K562 (cell line): ENCODE measurements at regions not wholly inside any gene's neighbourhood (a gene's known extent, or its start where the extent isn't known, plus 50 kb on each side); places are given as distances from the start of the nearest gene placed in this dataset.

Experiments used
- ATAC-seq: fragments of 200-7000 bp; cut with Tn5 transposase; 3 replicates; pipeline ENCODE4 v1.9.1; 2020; ENCODE audit warnings: moderate library complexity
- BruUV-seq: library from RNA; stranded (reverse); fragments of 400-500 nt; replicated peaks from 2 replicates; lab custom pipeline; 2021; lab: Mats Ljungman, UMichigan
- CTCF ChIA-PET: fragments of 300-600 bp; formaldehyde crosslinking; extraction: SDS; loops from one replicate; lab custom pipeline; 2021; ENCODE audit warnings: low intra/inter-chr PET ratio; lab: Yijun Ruan, JAX
- POLR2A ChIA-PET: fragments of 300-600, 350-650 bp; sonication (Branson Sonifier 250); formaldehyde crosslinking; extraction: SDS; loops from one replicate; lab custom pipeline; 2021; ENCODE audit warnings: antibody characterized with exemption, inconsistent platforms; lab: Yijun Ruan, JAX
- DNase-seq, 4 experiments: peaks; one replicate each; pipeline versions ENCODE4 v3.0.0 to v3.0.0-alpha.2; 2011 to 2018; ENCODE audit warnings: low spot score in 3 of 4, mixed read lengths in 3 of 4; ENCODE audit errors: extremely low read depth in 1 of 4
- FAIRE-seq: peaks from 2 replicates; lab custom pipeline; 2011; peaks lifted over from hg19 to GRCh38; lab: Jason Lieb, UNC
- H2AFZ ChIP-seq: 2 replicates; pipeline ENCODE4 v1.6.0; 2011; ENCODE audit warnings: low read depth, low read length, control low read depth, inconsistent platforms
- H3K27ac ChIP-seq: fragments of 200-600 bp; 3 replicates; pipeline ENCODE4 v1.8.0; 2011; ENCODE audit warnings: low read depth, mild to moderate bottlenecking, control low read depth, inconsistent platforms, low read length, moderate library complexity, mixed read lengths; ENCODE audit errors: extremely low read depth
- H3K27me3 ChIP-seq, 2 experiments: fragments of 300-600 bp in 1 of 2; 2 replicates in 1 of 2; 3 replicates in 1 of 2; pipeline versions ENCODE4 v1.6.0 to v1.8.0; 2011; ENCODE audit warnings: inconsistent platforms in 2 of 2, low read length in 2 of 2, mild to moderate bottlenecking in 1 of 2, mixed read lengths in 1 of 2, moderate library complexity in 1 of 2; ENCODE audit not compliant: control insufficient read depth in 2 of 2, insufficient read depth in 2 of 2
- H3K36me3 ChIP-seq: fragments of 300-600 bp; 3 replicates; pipeline ENCODE4 v1.8.0; 2011; ENCODE audit warnings: mild to moderate bottlenecking, low read length, inconsistent platforms; ENCODE audit not compliant: control insufficient read depth, insufficient read depth
- H3K4me1 ChIP-seq, 2 experiments: fragments of 200-600 bp in 1 of 2; replicated peaks in 1 of 2; 2 replicates in 1 of 2; 3 replicates in 1 of 2; pipeline versions ENCODE4 v1.5.1 to v1.8.0; 2011; ENCODE audit warnings: inconsistent platforms in 2 of 2, low read length in 2 of 2, mild to moderate bottlenecking in 1 of 2, mixed read lengths in 1 of 2, moderate library complexity in 1 of 2; ENCODE audit not compliant: control insufficient read depth in 2 of 2, insufficient read depth in 2 of 2
- H3K4me2 ChIP-seq: 2 replicates; pipeline ENCODE4 v1.6.1; 2011; ENCODE audit warnings: low read length, control low read depth, inconsistent platforms, mixed read lengths; ENCODE audit not compliant: insufficient read depth
- H3K4me3 ChIP-seq: fragments of 200-600 bp; sonication (generic), shearing (Covaris generic); 2 replicates; pipeline ENCODE4 v1.5.1; 2016; ENCODE audit warnings: control low read depth, inconsistent platforms
- H3K79me2 ChIP-seq: fragments of 200-600 bp; 3 replicates; pipeline ENCODE4 v1.8.0; 2011; ENCODE audit warnings: low read length, inconsistent platforms; ENCODE audit not compliant: control insufficient read depth, insufficient read depth
- H3K9ac ChIP-seq, 2 experiments: 2 replicates each; pipeline versions ENCODE4 v1.6.0 to v1.6.1; 2011; ENCODE audit warnings: low read depth in 2 of 2, low read length in 2 of 2, control low read depth in 1 of 2, inconsistent platforms in 1 of 2, mild to moderate bottlenecking in 1 of 2, mixed read lengths in 1 of 2; ENCODE audit not compliant: insufficient read depth in 1 of 2
- H3K9me1 ChIP-seq: one replicate; pipeline ENCODE4 v1.6.0; 2011; ENCODE audit warnings: inconsistent platforms, mild to moderate bottlenecking, low read length, moderate library complexity; ENCODE audit not compliant: control insufficient read depth, insufficient read depth
- H3K9me3 ChIP-seq: replicated peaks from 2 replicates; pipeline ENCODE4 v1.5.1; 2011; ENCODE audit warnings: low read depth, low read length, inconsistent platforms; ENCODE audit not compliant: control insufficient read depth, insufficient read depth
- H4K20me1 ChIP-seq: replicated peaks from 2 replicates; pipeline ENCODE4 v1.6.1; 2011; ENCODE audit warnings: low read length, inconsistent platforms, mixed read lengths; ENCODE audit not compliant: control insufficient read depth, insufficient read depth
- WGBS: fragments of 100-300 bp; shearing (Covaris generic); methylation state at CpG from one replicate; pipeline ENCODE4 v1.1.6; 2016; ENCODE audit warnings: low coverage, mixed read lengths; ENCODE audit not compliant: insufficient coverage; ENCODE audit errors: missing lambda C conversion rate; 5-methylcytosine and 5-hydroxymethylcytosine counted together
- in situ Hi-C: fragments of 300-500 bp; cut with MboI; formaldehyde crosslinking; loops from 4 replicates; pipeline ENCODE4 v1.15.0; 2018; ENCODE audit warnings: inconsistent platforms, mixed read lengths
- intact Hi-C: fragments of 100-400 bp; cut with micrococcal nuclease; formaldehyde crosslinking; loops from 2 replicates; pipeline ENCODE4 v1.14.2; 2022
- TF ChIP-seq, protein P1 (sequence below), 3 experiments: fragments of 200-800 bp in 1 of 3; fragments of 250-450 bp in 1 of 3; fragments of 450-650 bp in 1 of 3; sonication (Bioruptor Pico) in 1 of 3; sonication (Bioruptor generic) in 1 of 3; formaldehyde crosslinking in 1 of 3; IDR thresholded peaks; 2 replicates each; pipeline versions ENCODE4 v1.6.1 to v1.8.0; 2016 to 2022; ENCODE audit warnings: mild to moderate bottlenecking in 2 of 3, missing genetic modification characterization in 2 of 3, missing compliant biosample characterization in 1 of 3, moderate library complexity in 1 of 3
- TF ChIP-seq, protein P2 (sequence below): fragments of 200-800 bp; sonication (Bioruptor generic); IDR thresholded peaks from 2 replicates; pipeline ENCODE4 v1.6.1; 2016; ENCODE audit warnings: missing genetic modification characterization, missing compliant biosample characterization

DNA sequence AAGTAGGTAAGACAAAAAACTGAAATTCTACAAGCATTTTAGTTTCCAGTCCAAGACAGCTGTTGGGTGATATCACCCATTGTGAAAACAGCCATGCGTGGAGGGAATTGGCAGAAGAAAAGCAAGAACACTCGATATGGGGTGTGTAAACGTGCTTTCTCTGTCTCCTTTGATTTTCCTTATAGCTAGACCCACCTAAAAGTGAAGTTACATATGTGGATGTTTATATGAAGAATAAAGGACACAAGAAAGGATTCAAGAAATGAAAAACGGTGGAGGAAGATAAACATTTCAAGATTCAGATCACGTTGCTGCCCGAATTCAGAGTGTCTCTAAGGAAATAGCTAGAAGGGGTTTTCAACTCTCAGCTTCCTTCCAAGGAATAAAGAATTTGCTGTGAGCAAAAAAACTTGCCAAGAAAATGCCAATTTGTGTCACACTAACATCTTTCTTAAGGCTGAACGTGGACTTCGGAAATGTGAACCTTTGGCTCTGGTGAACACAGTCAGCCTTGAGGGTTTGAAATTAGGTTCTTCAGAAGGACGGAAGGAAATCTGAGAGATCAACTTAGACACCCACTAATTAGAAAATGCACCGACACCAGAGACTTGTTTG, 269.0 kb upstream of the ADAMTS9 start:
- WGBS = 34% methylated on average over 10 of the region's 10 CpGs
- TF ChIP-seq, protein P1, sequence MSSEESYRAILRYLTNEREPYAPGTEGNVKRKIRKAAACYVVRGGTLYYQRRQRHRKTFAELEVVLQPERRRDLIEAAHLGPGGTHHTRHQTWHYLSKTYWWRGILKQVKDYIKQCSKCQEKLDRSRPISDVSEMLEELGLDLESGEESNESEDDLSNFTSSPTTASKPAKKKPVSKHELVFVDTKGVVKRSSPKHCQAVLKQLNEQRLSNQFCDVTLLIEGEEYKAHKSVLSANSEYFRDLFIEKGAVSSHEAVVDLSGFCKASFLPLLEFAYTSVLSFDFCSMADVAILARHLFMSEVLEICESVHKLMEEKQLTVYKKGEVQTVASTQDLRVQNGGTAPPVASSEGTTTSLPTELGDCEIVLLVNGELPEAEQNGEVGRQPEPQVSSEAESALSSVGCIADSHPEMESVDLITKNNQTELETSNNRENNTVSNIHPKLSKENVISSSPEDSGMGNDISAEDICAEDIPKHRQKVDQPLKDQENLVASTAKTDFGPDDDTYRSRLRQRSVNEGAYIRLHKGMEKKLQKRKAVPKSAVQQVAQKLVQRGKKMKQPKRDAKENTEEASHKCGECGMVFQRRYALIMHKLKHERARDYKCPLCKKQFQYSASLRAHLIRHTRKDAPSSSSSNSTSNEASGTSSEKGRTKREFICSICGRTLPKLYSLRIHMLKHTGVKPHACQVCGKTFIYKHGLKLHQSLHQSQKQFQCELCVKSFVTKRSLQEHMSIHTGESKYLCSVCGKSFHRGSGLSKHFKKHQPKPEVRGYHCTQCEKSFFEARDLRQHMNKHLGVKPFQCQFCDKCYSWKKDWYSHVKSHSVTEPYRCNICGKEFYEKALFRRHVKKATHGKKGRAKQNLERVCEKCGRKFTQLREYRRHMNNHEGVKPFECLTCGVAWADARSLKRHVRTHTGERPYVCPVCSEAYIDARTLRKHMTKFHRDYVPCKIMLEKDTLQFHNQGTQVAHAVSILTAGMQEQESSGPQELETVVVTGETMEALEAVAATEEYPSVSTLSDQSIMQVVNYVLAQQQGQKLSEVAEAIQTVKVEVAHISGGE (CRISPR knock-in tag; IDR thresholded peaks at IDR 0.05) = peak in 1 of 3 experiments; percentile 33; a peak in 1 of 6 replicates
- TF ChIP-seq, protein P2, sequence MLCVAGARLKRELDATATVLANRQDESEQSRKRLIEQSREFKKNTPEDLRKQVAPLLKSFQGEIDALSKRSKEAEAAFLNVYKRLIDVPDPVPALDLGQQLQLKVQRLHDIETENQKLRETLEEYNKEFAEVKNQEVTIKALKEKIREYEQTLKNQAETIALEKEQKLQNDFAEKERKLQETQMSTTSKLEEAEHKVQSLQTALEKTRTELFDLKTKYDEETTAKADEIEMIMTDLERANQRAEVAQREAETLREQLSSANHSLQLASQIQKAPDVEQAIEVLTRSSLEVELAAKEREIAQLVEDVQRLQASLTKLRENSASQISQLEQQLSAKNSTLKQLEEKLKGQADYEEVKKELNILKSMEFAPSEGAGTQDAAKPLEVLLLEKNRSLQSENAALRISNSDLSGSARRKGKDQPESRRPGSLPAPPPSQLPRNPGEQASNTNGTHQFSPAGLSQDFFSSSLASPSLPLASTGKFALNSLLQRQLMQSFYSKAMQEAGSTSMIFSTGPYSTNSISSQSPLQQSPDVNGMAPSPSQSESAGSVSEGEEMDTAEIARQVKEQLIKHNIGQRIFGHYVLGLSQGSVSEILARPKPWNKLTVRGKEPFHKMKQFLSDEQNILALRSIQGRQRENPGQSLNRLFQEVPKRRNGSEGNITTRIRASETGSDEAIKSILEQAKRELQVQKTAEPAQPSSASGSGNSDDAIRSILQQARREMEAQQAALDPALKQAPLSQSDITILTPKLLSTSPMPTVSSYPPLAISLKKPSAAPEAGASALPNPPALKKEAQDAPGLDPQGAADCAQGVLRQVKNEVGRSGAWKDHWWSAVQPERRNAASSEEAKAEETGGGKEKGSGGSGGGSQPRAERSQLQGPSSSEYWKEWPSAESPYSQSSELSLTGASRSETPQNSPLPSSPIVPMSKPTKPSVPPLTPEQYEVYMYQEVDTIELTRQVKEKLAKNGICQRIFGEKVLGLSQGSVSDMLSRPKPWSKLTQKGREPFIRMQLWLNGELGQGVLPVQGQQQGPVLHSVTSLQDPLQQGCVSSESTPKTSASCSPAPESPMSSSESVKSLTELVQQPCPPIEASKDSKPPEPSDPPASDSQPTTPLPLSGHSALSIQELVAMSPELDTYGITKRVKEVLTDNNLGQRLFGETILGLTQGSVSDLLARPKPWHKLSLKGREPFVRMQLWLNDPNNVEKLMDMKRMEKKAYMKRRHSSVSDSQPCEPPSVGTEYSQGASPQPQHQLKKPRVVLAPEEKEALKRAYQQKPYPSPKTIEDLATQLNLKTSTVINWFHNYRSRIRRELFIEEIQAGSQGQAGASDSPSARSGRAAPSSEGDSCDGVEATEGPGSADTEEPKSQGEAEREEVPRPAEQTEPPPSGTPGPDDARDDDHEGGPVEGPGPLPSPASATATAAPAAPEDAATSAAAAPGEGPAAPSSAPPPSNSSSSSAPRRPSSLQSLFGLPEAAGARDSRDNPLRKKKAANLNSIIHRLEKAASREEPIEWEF (CRISPR knock-in tag) = no peak
- TF ChIP-seq, all 486 proteins: peak for 1

More for the DNA sequence above, 269.0 kb upstream of the ADAMTS9 start:
- Histone ChIP-seq H3K36me3 (no peaks in the 10 kb centered on the region), H3K79me2 (no peaks in the 10 kb centered on the region), H4K20me1 (no peaks in the 10 kb centered on the region), H3K4me2 (no peak overlapping the region), H3K4me1 (peaks cover 0 to 8% of the 10 kb centered on the region in 2 experiments; a peak in 2 of 5 replicates), H2AFZ (peak overlapping the region; percentile 40; the same call in 1 of the 2 replicates), H3K4me3 (no peak overlapping the region), H3K9me1 (no peaks in the 10 kb centered on the region), H3K9me3 (no peaks in the 10 kb centered on the region), H3K9ac (no peak overlapping the region), H3K27ac (no peak overlapping the region), H3K27me3 (no peaks in the 10 kb centered on the region)
- FAIRE-seq (no peak), ATAC-seq (no peak), DNase-seq (no peak)
- in situ Hi-C loops = no loop called here
- CTCF ChIA-PET = no interaction called here
- POLR2A ChIA-PET = interaction anchor here (1.4 kb wide), 1 partner anchor 13 kb away, joined by 4 read pairs; no protein-coding TSS in a partner anchor
- intact Hi-C loops = no loop called here
- no TSS peak for BruUV-seq
